HG02943 (cell line): ENCODE measurements at regions not wholly inside any gene's neighbourhood (a gene's known extent, or its start where the extent isn't known, plus 50 kb on each side); places are given as distances from the start of the nearest gene placed in this dataset.
"Not testable (repeated sequence)": the region's sequence is repeated elsewhere in the genome, so short reads cannot be mapped to it uniquely, and the experiment has no call there.

Experiments used
- ATAC-seq: cut with Tn5 transposase; IDR thresholded peaks from one replicate; pipeline ENCODE4 v1.9.1; 2021; ENCODE audit warnings: mild to moderate bottlenecking, low read depth, moderate library complexity; ENCODE audit not compliant: unreplicated experiment

DNA sequence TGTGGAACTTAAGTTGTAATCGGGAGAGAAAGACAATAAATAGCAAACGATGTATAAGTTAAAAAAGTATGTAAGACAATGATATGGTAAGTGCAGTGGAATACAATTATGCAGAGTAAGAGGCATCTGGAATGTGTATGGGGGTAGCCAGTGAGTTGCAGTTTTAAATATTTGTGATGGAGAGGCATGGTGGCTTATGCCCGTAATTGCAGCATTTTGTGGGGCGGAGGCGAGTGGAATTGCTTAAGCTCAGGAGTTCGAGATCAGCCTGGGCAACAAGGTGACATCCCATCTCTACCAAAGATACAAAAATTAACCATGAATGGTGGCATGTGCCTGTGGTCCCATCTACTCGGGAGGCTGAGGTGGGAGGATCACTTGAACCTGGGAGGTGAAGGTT, 52.5 kb upstream of the WDFY3 start:
- ATAC-seq, result no peak

DNA sequence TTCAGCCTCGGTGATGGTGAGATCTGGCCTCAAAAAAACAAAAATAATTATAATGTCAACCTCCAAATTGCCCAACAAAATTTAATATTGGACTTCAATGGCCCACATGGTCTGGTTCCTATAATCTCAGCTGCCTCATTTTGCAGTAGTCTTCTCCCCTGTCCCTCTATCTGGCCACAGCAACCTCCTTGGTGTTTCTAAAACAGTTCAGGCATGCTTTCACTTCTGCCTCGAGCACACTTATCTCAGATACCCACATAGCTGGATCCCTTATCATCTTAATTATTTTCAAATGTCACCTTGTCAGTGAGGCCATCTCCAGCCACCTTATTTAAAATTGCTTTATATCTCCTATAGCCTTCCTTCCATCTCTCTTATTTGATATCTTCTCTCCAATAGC, 52.9 kb upstream of the WDFY3 start:
- ATAC-seq, result no peak

- no peak for ATAC-seq
Observed at GRCh38 chr4:85024671-85025070, 58.2 kb upstream of the WDFY3 start.

GRCh38 chr4:85028910-85029309, 62.4 kb upstream of the WDFY3 start:
- no peak for ATAC-seq

DNA sequence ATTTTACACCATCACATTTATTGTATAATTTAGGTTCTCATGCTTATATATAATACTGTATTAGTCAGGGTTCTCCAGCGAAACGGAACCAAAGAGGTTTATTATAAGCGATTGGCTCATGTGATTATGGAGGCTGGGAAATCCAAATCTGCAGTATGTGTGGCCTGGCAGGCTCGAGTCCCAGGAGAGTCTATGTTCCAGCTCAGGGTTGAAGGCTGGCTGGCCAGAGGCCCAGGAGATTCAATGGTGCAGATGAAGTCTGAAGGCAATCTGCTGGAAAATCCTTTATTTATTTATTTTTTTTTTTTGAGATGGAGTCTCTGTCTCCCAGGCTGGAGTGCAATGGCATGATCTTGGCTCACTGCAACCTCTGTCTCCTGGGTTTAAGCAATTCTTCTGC, 63.0 kb upstream of the WDFY3 start:
- no peak for ATAC-seq

GRCh38 chr4:85030156-85030555, 63.7 kb upstream of the WDFY3 start:
- no peak for ATAC-seq

- not testable (repeated sequence) for ATAC-seq
Observed at GRCh38 chr4:85033838-85034237, 67.3 kb upstream of the WDFY3 start.

- no peak for ATAC-seq
Observed at GRCh38 chr4:85039526-85039925, 73.0 kb upstream of the WDFY3 start.

- ATAC-seq, result not testable (repeated sequence)
Observed at GRCh38 chr4:85043812-85044496, 77.5 kb upstream of the WDFY3 start.

DNA sequence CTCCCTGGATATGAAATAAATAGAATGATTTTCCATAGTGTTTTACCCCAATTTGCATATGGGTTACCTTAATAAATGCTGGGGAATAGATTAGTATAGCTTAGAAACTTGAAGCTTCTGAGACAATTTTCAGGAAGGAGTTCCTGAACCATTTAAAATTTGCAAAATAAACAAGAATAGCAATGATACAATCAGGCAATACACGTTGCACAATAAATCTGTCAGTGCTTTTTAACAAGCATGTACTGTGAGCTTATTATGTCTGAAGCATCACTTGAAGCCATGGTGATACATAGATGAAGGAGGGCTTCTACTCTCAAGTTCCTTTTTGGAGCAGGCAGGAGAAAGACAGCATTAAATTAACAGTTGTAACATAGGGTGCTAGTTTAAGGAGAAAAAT, 84.2 kb upstream of the WDFY3 start:
- ATAC-seq, result no peak

GRCh38 chr4:85051526-85051925, 85.0 kb upstream of the WDFY3 start:
- ATAC-seq, result no peak

DNA sequence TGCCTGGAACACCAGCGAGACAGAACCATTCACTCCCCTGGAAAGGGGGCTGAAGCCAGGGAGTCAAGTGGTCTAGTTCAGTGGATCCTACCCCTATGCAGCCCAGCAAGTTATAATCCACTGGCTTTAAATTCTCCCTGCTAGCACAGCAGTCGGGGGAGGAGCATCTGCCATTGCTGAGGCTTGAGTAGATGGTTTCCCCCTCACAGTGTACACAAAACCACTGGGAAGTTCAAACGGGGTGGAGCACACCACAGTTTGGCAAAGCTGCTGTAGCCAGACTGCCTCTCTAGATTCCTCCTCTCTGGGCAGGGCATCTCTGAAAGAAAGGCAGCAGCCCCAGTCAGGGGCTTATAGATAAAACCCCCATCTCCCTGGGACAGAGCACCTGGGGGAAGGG, 88.4 kb upstream of the WDFY3 start:
- ATAC-seq, result not testable (repeated sequence)

GRCh38 chr4:85058551-85058950, 92.1 kb upstream of the WDFY3 start:
- ATAC-seq, result no peak

- ATAC-seq, result no peak
Observed at GRCh38 chr4:85061974-85062373, 95.5 kb upstream of the WDFY3 start.

DNA sequence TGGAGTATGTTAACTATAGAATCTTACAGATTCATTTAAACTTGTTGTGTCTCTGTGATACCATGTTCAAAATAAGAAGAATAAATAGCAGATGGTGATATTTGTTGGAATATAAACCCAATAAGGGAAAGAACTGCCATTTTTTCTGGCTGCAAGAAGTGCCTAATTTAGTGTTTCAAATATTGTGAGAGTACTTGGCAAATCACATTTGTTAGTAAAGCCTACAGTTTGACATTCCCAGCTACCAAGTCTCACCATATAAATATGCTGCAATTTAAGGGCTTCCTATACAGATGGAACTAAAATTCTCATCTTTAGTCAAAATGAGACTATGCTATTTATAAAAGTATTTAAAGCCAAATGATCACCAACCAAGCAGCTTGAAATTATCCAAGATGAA, 96.0 kb upstream of the WDFY3 start:
- ATAC-seq, result no peak

DNA sequence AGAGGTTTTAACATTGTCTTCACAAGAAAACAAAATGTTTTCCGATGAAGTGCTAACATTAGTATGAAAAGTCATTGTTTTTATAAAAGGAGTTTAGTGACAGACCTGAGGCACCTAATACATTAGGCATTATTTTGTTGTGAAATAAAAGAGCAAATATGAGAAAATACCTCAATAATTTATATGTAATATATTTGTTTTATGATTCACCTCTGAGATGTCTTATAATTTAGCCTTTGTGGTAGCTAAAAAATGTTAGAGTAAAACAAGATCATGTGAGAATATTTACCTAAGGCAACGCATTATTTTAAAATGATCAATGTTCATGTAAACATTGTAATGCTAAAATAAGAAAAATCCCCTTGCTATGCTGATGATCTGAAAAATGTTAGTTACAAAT, 100.9 kb upstream of the WDFY3 start:
- no peak for ATAC-seq

- ATAC-seq, result no peak
Observed at GRCh38 chr4:85078016-85078415, 111.5 kb upstream of the WDFY3 start.

GRCh38 chr4:85081196-85081595, 114.7 kb upstream of the WDFY3 start:
- ATAC-seq, result no peak

DNA sequence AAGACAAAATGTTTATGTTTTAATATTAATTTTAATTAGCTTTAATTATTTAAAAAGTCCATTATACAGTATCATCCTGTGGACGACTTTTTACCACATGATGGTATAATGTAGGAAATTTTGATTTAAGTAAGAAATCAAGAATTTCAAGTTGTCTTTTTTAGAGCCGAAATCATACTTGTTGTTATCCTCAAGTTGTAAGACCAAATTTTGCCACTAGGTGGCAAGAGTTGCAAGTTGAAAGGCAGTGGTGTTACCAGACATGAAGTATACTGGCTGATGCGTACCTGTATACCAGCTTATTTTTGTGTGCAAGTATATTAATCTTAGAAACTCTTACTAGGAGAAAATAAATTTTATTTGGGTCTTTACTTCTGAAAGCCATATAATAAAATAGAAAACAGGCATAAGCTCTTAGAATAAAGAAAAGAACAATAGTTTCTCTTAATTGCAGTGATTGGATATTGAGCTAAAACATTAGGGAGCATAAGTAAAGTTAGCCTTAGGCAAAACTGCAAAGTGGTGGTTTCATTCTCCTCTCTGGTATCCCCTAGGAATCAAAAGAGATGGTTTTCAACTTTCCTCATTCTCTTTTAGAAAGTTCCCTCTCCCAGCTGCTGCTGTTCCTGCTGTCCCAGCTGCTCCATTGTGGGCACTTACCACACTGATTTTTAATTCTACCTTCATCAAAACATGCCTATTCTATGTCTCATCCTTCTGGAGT, 118.0 kb upstream of the WDFY3 start:
- ATAC-seq, result no peak

- ATAC-seq, result no peak
Observed at GRCh38 chr4:85086721-85087120, 120.2 kb upstream of the WDFY3 start.

DNA sequence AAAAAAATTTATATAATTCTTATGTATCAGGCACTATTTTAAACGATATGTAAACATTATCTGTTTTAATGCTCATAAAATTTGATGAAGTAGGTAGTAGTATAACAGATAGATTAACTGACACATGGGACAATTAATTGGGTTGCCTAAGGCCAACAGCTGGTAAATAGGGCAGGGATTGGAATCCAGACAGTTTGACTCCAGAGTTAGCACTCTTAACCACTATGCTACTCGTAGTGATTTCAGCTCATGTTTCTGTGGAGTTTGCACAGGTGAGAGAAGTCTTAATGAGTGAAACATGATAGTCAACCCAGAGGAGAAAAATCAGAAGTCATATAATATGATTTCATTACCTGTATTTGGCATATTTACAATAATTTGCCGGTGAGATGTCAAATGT, 126.0 kb upstream of the WDFY3 start:
- no peak for ATAC-seq

- ATAC-seq, result no peak
Observed at GRCh38 chr4:85092943-85093342, 126.5 kb upstream of the WDFY3 start.
